ENCODE measurements at regions not wholly inside any gene's neighbourhood (a gene's known extent, or its start where the extent isn't known, plus 50 kb on each side); places are given as distances from the start of the nearest gene placed in this dataset.

DNA sequence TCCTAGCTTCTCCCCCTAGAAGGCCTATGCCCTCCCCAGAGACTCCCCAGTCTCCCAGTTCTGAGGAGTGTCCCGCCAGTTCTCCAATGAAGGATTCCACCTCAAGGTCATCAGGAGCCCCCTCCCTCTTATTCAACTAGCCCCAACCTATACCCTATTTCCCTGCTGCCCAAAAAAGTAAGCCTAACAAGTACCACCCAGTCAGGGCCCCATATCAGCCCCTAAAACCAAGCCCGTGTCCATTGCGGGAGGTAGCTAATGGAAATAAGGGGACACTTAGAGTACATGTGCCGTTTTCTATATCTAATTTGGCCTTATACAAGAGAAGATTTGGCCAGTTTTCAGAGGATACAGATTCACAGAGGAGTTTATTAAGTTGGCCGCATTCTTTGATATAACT, 416.2 kb downstream of the MATN1 start:
- no peaks in the 10 kb centered on the region for H3K9me3 ChIP-seq (ENCODE audit: control insufficient read depth, insufficient read depth, low read length)
- no peaks in the 10 kb centered on the region for H3K4me1 ChIP-seq (ENCODE audit: control insufficient read depth, low read length)
- H3K4me2 ChIP-seq (ENCODE audit: low read length): no peak overlapping the region
- H3K4me3 ChIP-seq (ENCODE audit: low read length): no peak overlapping the region
- TF ChIP-seq, protein P1, sequence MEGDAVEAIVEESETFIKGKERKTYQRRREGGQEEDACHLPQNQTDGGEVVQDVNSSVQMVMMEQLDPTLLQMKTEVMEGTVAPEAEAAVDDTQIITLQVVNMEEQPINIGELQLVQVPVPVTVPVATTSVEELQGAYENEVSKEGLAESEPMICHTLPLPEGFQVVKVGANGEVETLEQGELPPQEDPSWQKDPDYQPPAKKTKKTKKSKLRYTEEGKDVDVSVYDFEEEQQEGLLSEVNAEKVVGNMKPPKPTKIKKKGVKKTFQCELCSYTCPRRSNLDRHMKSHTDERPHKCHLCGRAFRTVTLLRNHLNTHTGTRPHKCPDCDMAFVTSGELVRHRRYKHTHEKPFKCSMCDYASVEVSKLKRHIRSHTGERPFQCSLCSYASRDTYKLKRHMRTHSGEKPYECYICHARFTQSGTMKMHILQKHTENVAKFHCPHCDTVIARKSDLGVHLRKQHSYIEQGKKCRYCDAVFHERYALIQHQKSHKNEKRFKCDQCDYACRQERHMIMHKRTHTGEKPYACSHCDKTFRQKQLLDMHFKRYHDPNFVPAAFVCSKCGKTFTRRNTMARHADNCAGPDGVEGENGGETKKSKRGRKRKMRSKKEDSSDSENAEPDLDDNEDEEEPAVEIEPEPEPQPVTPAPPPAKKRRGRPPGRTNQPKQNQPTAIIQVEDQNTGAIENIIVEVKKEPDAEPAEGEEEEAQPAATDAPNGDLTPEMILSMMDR (IDR thresholded peaks at IDR 0.05; ENCODE audit: low read depth, low read length, poor library complexity, severe bottlenecking): no peak
- TF ChIP-seq EZH2phosphoT487 (IDR thresholded peaks at IDR 0.05; ENCODE audit: borderline replicate concordance, low read length): no peak
- H3K79me2 ChIP-seq (ENCODE audit: control insufficient read depth, low read length): no peaks in the 10 kb centered on the region
- H3K9me2 ChIP-seq (replicated peaks; ENCODE audit: control insufficient read depth, low read length): no peaks in the 10 kb centered on the region
- H3F3A ChIP-seq (ENCODE audit: control insufficient read depth, insufficient read depth): no peaks in the 10 kb centered on the region
- no peaks in the 10 kb centered on the region for H4K20me1 ChIP-seq (ENCODE audit: control insufficient read depth, insufficient read depth, low read depth, low read length)
- no peak overlapping the region for H3K27ac ChIP-seq (ENCODE audit: low read depth, low read length)
- 0 out of 2 replicates have a peak, but pooled peaks cover 2% of the 10 kb centered on the region for H3K27me3 ChIP-seq (ENCODE audit: control insufficient read depth, low read length)
- H3K36me3 ChIP-seq (ENCODE audit: control insufficient read depth, low read length): no peaks in the 10 kb centered on the region

DNA sequence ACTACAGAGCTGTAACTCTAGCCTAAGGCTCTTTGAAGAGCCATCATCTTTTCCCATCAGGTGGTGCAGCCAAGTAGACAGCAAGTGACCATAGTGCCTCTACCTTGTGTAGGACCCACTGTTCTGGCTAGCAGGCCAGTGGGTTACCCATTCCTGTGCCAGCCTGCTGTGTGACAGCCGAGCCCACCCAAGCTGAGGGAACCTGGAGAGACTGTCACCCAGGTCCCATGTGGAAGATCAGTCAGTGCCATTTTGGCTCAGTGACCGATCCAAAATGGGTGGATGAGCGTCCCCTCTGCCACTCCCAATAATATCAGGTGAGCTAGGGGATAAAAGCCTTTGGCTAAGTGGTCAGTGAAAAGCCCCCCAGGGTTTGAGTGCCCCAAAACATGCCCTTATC, 417.9 kb downstream of the MATN1 start:
- H3K4me1 ChIP-seq (ENCODE audit: control insufficient read depth, low read length): no peaks in the 10 kb centered on the region
- H3K4me2 ChIP-seq (ENCODE audit: low read length): no peak overlapping the region
- H3K9me2 ChIP-seq (replicated peaks; ENCODE audit: control insufficient read depth, low read length): no peaks in the 10 kb centered on the region
- TF ChIP-seq, protein P1 (IDR thresholded peaks at IDR 0.05; ENCODE audit: low read depth, low read length, poor library complexity, severe bottlenecking): no peak
- no peak for TF ChIP-seq EZH2phosphoT487 (IDR thresholded peaks at IDR 0.05; ENCODE audit: borderline replicate concordance, low read length)
- no peaks in the 10 kb centered on the region for H4K20me1 ChIP-seq (ENCODE audit: control insufficient read depth, insufficient read depth, low read depth, low read length)
- H3K4me3 ChIP-seq (ENCODE audit: low read length): no peak overlapping the region
- H3K9me3 ChIP-seq (ENCODE audit: control insufficient read depth, insufficient read depth, low read length): no peaks in the 10 kb centered on the region
- 0 out of 2 replicates have a peak, but pooled peaks cover 2% of the 10 kb centered on the region for H3K27me3 ChIP-seq (ENCODE audit: control insufficient read depth, low read length)
- H3K36me3 ChIP-seq (ENCODE audit: control insufficient read depth, low read length): no peaks in the 10 kb centered on the region
- no peaks in the 10 kb centered on the region for H3K79me2 ChIP-seq (ENCODE audit: control insufficient read depth, low read length)
- no peak overlapping the region for H3K27ac ChIP-seq (ENCODE audit: low read depth, low read length)
- no peaks in the 10 kb centered on the region for H3F3A ChIP-seq (ENCODE audit: control insufficient read depth, insufficient read depth)

DNA sequence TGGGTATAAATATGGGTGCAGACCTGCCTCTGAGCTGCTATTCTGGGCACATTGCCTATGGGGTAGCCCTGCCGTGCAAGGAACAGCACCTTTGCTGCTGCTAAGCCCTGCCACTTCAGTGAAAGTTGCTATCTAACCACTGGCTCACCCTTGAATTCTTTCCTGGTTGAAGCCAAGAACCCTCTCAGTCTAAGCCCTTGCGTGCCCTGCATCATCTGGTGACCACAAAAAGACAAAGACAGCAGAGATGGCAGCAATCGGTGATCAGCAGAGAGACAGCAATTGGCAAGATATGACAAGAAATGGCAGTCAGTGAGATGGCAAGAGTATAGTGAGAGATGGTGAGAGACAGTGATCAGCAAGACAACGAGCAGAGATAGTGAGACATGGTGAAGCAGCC, 418.3 kb downstream of the MATN1 start:
- Histone ChIP-seq H3K4me1 (ENCODE audit: control insufficient read depth, low read length) (no peaks in the 10 kb centered on the region), H3K9me2 (replicated peaks; ENCODE audit: control insufficient read depth, low read length) (no peaks in the 10 kb centered on the region), H3K4me2 (ENCODE audit: low read length) (no peak overlapping the region), H3K9me3 (ENCODE audit: control insufficient read depth, insufficient read depth, low read length) (no peaks in the 10 kb centered on the region), H3K36me3 (ENCODE audit: control insufficient read depth, low read length) (no peaks in the 10 kb centered on the region), H3K4me3 (ENCODE audit: low read length) (no peak overlapping the region), H3K27ac (ENCODE audit: low read depth, low read length) (no peak overlapping the region), H3K79me2 (ENCODE audit: control insufficient read depth, low read length) (no peaks in the 10 kb centered on the region), H3F3A (ENCODE audit: control insufficient read depth, insufficient read depth) (no peaks in the 10 kb centered on the region), H4K20me1 (ENCODE audit: control insufficient read depth, insufficient read depth, low read depth, low read length) (no peaks in the 10 kb centered on the region), H3K27me3 (ENCODE audit: control insufficient read depth, low read length) (0 out of 2 replicates have a peak, but pooled peaks cover 2% of the 10 kb centered on the region)
- no peak for TF ChIP-seq EZH2phosphoT487 (IDR thresholded peaks at IDR 0.05; ENCODE audit: borderline replicate concordance, low read length)
- TF ChIP-seq, protein P1 (IDR thresholded peaks at IDR 0.05; ENCODE audit: low read depth, low read length, poor library complexity, severe bottlenecking): no peak
